HG03460 (cell line): ENCODE measurements at regions not wholly inside any gene's neighbourhood (a gene's known extent, or its start where the extent isn't known, plus 50 kb on each side); places are given as distances from the start of the nearest gene placed in this dataset.

ENCODE experiments used
- ATAC-seq: cut with Tn5 transposase; IDR thresholded peaks from one replicate; pipeline ENCODE4 v1.9.1; 2021; ENCODE audit not compliant: unreplicated experiment

DNA sequence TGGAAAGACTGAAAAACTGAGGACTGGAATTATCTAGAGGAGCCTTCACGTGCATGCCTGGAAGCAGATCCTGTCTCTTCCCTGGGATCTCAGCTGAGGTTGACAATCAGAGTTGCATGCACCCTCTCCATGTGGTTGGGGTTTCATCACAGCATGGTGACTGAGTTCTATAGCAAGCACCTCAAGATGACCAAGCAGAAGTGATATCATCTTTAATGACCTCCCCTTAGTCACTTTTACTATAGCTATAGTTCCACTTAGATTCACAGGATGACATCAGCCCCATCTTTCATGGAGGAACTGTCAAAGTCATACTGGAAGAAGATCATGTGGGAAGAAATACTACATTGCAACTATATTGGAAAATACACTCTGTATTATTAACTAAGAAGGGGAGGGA, 105.8 kb upstream of the ATXN7L3B start:
- ATAC-seq, result no peak

DNA sequence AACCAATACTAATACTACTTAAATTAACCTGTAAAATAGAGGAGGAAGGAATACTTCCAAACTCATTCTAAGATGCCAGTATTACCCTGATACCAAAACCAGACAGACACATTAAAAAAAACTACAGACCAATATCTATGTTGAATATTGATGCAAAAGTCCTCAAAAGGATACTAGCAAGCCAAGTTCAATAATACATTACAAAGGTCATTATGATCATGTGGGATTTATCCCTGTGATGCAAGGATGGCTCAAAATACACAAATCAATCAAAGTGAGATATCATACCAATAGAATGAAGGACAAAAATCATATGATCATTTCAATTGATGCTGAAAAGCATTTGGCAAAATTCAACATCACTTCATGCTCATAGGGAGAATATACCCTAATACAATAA, 97.2 kb upstream of the ATXN7L3B start:
- no peak for ATAC-seq

DNA sequence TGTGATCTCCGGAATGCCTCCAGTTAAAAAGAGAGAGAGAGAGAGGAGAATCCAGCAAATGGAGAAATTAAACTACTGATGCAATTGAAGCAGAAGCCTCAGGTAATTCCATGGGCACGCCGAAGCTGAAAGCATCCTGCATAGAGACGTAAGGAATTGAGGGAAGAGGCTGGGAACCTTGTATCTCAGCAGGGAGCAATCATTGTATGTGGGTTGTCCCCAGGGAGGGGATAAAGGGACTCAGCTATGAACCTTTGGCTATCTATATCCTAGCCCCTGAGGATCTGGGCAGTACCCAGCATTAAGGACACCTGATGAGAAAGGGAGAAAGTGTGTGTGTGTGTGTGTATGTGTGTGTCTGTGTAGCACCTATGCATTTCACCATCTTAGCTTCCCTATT, 95.8 kb upstream of the ATXN7L3B start:
- no peak for ATAC-seq

DNA sequence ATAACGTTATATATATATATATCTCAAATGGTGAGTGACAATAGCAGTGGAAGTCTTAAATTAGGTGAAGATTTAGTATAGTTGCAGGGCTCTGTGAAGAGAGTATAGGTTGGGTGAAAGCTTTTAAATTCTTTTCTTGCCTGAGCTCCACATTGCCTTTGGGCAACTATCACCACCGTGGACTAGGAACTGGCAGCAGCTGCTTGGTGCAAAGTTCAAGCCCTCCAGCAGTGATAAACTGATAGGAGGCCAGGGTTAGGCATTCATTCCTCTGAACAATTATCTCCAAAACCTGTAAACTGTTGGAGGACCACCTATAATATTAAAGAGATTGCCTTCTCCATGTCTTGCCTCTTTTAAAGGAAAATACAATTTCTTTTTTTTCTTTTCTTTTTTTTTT, 91.2 kb upstream of the ATXN7L3B start:
- ATAC-seq, result no peak

DNA sequence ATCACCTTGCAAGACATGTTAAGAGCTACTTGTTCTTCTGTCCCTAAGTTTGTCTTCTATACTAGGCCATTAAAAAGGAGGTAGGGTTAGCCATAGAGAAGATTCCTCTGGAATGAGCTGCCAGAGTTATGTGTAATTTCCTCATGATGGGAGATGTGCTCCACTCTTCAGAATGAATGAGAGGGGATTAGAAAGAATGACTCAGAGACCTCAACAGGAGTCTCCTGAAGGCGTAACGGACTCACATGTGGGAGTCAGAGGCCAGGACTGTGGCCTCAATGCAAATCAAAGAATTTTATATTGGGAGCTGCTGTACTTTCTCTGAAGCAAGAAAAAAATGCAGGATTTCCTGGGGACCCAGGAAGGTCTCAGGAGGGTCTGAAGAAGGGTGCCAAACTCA, 87.8 kb upstream of the ATXN7L3B start:
- ATAC-seq, result no peak

DNA sequence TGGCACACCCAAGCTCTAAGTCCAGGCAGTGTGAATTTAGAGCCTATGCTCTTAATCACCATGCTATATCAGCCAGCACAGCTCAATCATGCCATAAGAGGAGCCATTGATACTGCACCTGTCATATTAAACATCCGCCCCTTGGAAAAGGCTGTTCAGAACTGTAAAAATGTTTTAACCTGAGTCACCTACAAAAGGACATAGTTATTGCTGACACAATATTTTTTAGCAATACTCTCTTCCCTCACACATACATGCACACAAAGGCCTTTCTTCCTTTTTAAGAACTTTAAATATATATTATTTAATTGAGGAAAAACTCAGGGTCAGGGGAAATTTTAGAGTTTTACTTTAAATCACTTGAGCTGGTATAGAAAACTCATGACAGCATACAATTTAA, 83.5 kb upstream of the ATXN7L3B start:
- ATAC-seq, result no peak

DNA sequence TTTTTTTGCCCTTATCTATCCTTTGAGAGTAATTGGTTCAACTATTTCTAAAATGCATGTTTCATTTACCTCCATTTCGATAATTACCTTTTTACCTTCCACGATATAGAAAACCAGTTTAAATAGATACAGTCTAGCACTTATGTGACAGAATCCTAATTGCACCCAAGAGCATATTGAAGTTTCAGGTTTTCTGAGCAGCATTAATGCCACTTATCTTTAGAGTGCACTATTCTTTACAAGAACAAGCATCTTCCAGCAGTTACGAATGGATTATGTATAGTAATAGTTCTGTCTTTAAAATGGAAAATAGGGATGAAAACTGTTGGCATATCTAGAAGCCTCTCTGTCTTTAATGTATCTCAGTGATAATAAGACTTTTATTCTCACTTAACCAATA, 82.2 kb upstream of the ATXN7L3B start:
- no peak for ATAC-seq

DNA sequence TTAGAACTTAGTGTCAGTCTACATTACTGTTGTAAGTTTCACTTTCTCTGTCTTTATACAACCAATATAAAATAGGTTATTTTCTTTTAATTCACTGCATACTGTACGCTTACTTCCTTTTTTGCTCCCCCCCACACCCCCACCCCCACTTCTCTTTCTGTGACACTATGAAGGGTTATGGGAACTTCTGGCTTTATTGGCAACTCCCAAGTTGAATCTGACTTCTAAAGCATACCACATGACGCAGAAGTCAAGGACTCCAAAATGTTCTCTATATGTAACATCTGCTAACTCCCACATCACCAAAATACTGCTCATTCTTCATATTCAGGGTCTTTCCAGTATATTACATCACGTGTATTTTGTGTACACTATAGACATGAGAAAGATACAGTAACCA, 81.2 kb upstream of the ATXN7L3B start:
- ATAC-seq, result no peak

DNA sequence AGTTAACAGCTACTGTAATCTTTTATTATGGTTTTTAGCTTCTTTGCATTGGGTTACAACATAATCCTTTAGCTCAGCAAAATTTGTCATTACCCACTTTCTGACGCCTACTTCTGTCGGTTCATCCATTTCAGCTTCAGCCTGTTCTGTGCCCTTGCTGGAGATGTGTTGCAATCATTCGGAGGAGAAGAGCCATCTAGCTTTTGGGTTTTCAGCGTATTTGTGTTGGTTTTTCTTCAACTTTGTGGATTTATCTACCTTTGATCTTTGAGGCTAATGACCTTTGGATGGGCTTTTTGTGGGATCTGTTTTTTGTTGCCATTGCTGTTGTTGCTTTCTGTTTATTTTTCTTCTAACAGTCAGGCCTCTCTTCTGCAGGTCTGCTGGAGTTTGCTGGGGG, 69.2 kb upstream of the ATXN7L3B start:
- ATAC-seq, result no peak

DNA sequence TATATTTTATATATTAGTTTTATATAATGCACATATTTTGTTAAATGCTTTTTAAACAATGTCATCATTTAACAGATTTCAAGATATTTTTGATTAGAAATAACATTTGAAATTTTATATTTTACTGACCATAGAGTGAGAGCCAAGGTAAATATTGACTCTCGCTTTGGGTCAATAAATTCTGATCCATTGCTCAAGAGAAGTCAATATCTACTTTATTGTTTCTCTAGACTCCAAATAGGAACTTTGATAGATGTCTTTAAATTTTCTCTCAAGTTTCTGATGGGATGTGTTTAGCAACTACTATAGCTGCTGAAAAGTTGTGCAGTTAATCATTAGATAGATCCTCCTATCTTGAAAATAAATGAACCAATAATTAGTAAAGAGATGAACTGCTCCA, 61.4 kb upstream of the ATXN7L3B start:
- ATAC-seq, result no peak

DNA sequence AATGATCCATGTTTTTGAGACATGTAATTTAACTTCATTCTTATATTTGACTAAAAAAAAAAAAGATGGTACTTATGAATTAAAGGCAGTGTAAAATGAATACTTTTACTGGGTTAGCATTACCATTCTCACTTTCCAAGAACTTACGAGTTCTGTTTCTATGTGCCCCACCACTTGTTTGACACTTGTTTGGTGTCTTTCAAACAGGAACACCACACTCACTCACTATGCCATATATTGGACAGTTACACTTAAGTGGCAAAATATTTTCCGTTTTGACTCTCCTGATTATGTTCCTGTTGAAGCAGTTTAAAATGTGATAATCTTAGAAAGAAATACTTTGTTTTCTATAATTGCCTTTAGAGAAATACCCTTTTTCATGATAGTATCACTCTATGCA, 56.6 kb upstream of the ATXN7L3B start:
- ATAC-seq, result no peak

DNA sequence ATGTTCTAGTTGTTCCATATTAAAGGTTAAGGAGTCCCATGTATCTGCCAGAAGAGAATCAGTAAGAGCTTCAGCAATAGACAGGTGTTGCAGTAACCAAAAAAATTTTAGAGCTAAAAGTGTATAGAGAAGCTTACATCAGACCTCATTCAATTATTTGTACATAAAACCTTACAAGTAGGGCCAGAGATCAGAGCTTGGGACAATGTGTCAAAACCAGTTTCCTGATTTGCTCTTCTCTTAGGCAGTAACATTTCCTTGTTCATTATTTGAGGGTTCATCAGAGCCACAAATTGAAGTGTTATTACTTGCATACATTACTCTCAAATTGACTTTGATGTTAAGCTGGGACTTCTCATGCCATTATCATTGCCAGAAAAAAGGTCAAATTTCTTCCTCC, 55.5 kb upstream of the ATXN7L3B start:
- no peak for ATAC-seq

DNA sequence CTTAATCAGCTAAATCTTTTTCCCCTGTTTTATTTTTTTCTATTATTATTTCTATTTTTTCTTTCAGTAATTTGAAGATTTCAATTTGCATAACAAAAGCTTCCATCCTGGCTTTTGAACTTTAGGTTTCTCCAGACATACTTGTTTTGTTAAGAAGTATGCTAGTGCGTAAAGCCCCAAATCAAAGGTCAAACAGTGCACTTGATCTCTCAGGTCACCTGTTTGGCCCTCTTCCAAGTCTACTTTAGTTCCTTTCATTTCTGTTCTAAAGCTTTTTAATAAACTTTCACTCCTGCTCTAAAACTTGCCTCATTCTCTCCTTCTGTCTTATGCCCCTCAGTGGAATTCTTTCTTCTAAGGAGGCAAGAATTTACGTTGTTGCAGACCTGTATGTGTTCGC, 54.6 kb upstream of the ATXN7L3B start:
- ATAC-seq, result no peak
